ENCODE measurements at regions not wholly inside any gene's neighbourhood (a gene's known extent, or its start where the extent isn't known, plus 50 kb on each side); places are given as distances from the start of the nearest gene placed in this dataset.

GRCh38 chr2:226151157-226151556 lies 648.5 kb downstream of the IRS1 start:
- Histone ChIP-seq H3K4me3 (ENCODE audit: low read depth in 1 of 2, low read length in 2 of 2) (no peak overlapping the region), H3K9ac (ENCODE audit: low read depth, low read length) (no peak overlapping the region), H3K79me2 (ENCODE audit: insufficient read depth, low read length) (no peaks in the 10 kb centered on the region), H3K4me2 (ENCODE audit: insufficient read depth, low read length) (no peak overlapping the region), H4K20me1 (ENCODE audit: insufficient read depth, low read length) (no peaks in the 10 kb centered on the region), H3K9me3 (ENCODE audit: insufficient read depth, low read length, severe bottlenecking) (no peaks in the 10 kb centered on the region), H3K27ac (ENCODE audit: low read length) (no peak overlapping the region), H3K36me3 (ENCODE audit: insufficient read depth, low read length) (no peaks in the 10 kb centered on the region), H3K27me3 (ENCODE audit: insufficient read depth, low read length, poor library complexity) (no peaks in the 10 kb centered on the region), H3K4me1 (ENCODE audit: insufficient read depth, low read length) (no peaks in the 10 kb centered on the region), H2AFZ (ENCODE audit: low read depth, low read length) (no peak overlapping the region)
- DNase-seq (no peak), ATAC-seq (ENCODE audit: insufficient read depth, low read depth) (no peak)
- TF ChIP-seq EZH2 (IDR thresholded peaks at IDR 0.05; ENCODE audit: borderline replicate concordance, low read depth, low read length, severe bottlenecking) (no peak), CTCF (IDR thresholded peaks at IDR 0.05; ENCODE audit: borderline replicate concordance, extremely low read depth, low read length, poor library complexity, severe bottlenecking) (no peak)

GRCh38 chr2:226143091-226143490 lies 656.5 kb downstream of the IRS1 start:
- Histone ChIP-seq H4K20me1 (ENCODE audit: insufficient read depth, low read length) (no peaks in the 10 kb centered on the region), H3K36me3 (ENCODE audit: insufficient read depth, low read length) (no peaks in the 10 kb centered on the region), H2AFZ (ENCODE audit: low read depth, low read length) (no peak overlapping the region), H3K4me3 (ENCODE audit: low read depth in 1 of 2, low read length in 2 of 2) (no peak overlapping the region), H3K9me3 (ENCODE audit: insufficient read depth, low read length, severe bottlenecking) (no peaks in the 10 kb centered on the region), H3K4me1 (ENCODE audit: insufficient read depth, low read length) (no peaks in the 10 kb centered on the region), H3K27ac (ENCODE audit: low read length) (no peak overlapping the region), H3K4me2 (ENCODE audit: insufficient read depth, low read length) (no peak overlapping the region), H3K9ac (ENCODE audit: low read depth, low read length) (no peak overlapping the region), H3K79me2 (ENCODE audit: insufficient read depth, low read length) (no peaks in the 10 kb centered on the region), H3K27me3 (ENCODE audit: insufficient read depth, low read length, poor library complexity) (no peaks in the 10 kb centered on the region)
- no peak for ATAC-seq (ENCODE audit: insufficient read depth, low read depth)
- no peak for TF ChIP-seq EZH2 (IDR thresholded peaks at IDR 0.05; ENCODE audit: borderline replicate concordance, low read depth, low read length, severe bottlenecking)
- no peak for TF ChIP-seq CTCF (IDR thresholded peaks at IDR 0.05; ENCODE audit: borderline replicate concordance, extremely low read depth, low read length, poor library complexity, severe bottlenecking)
- no peak for DNase-seq

- H2AFZ ChIP-seq (ENCODE audit: low read depth, low read length): no peak overlapping the region
- no peaks in the 10 kb centered on the region for H3K79me2 ChIP-seq (ENCODE audit: insufficient read depth, low read length)
- DNase-seq: no peak
- H3K36me3 ChIP-seq (ENCODE audit: insufficient read depth, low read length): no peaks in the 10 kb centered on the region
- no peak overlapping the region for H3K27ac ChIP-seq (ENCODE audit: low read length)
- no peaks in the 10 kb centered on the region for H3K9me3 ChIP-seq (ENCODE audit: insufficient read depth, low read length, severe bottlenecking)
- ATAC-seq (ENCODE audit: insufficient read depth, low read depth): no peak
- H4K20me1 ChIP-seq (ENCODE audit: insufficient read depth, low read length): no peaks in the 10 kb centered on the region
- H3K4me3 ChIP-seq (ENCODE audit: low read depth in 1 of 2, low read length in 2 of 2): no peak overlapping the region
- TF ChIP-seq CTCF (IDR thresholded peaks at IDR 0.05; ENCODE audit: borderline replicate concordance, extremely low read depth, low read length, poor library complexity, severe bottlenecking) (no peak), EZH2 (IDR thresholded peaks at IDR 0.05; ENCODE audit: borderline replicate concordance, low read depth, low read length, severe bottlenecking) (no peak)
- no peak overlapping the region for H3K4me2 ChIP-seq (ENCODE audit: insufficient read depth, low read length)
- no peak overlapping the region for H3K9ac ChIP-seq (ENCODE audit: low read depth, low read length)
- H3K27me3 ChIP-seq (ENCODE audit: insufficient read depth, low read length, poor library complexity): no peaks in the 10 kb centered on the region
- no peaks in the 10 kb centered on the region for H3K4me1 ChIP-seq (ENCODE audit: insufficient read depth, low read length)
Observed at GRCh38 chr2:226142463-226142862, 657.2 kb downstream of the IRS1 start.

DNA sequence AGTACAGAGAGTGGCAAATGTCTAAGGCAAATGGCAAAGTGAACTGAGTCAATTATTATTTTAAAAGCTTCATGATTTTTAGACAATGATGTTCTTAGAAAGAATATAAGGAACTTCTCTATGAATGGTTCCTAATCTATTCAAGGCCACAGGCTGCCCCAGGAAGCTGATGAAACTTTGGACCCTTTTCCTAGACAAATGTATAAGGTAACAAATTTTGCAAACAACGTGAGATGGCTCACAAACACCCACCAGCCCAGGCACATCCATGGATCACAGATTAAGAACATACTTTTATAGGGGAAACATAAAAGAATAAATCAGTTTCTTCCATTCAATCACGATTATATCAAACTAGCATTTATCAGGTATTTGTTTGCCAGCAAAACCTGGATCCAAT lies 659.0 kb downstream of the IRS1 start:
- no peaks in the 10 kb centered on the region for H4K20me1 ChIP-seq (ENCODE audit: insufficient read depth, low read length)
- no peaks in the 10 kb centered on the region for H3K36me3 ChIP-seq (ENCODE audit: insufficient read depth, low read length)
- ATAC-seq (ENCODE audit: insufficient read depth, low read depth) (no peak), DNase-seq (no peak)
- H3K27me3 ChIP-seq (ENCODE audit: insufficient read depth, low read length, poor library complexity): no peaks in the 10 kb centered on the region
- H3K4me1 ChIP-seq (ENCODE audit: insufficient read depth, low read length): no peaks in the 10 kb centered on the region
- H3K9ac ChIP-seq (ENCODE audit: low read depth, low read length): no peak overlapping the region
- no peak overlapping the region for H2AFZ ChIP-seq (ENCODE audit: low read depth, low read length)
- no peaks in the 10 kb centered on the region for H3K9me3 ChIP-seq (ENCODE audit: insufficient read depth, low read length, severe bottlenecking)
- H3K27ac ChIP-seq (ENCODE audit: low read length): no peak overlapping the region
- no peak overlapping the region for H3K4me3 ChIP-seq (ENCODE audit: low read depth in 1 of 2, low read length in 2 of 2)
- H3K79me2 ChIP-seq (ENCODE audit: insufficient read depth, low read length): no peaks in the 10 kb centered on the region
- TF ChIP-seq EZH2 (IDR thresholded peaks at IDR 0.05; ENCODE audit: borderline replicate concordance, low read depth, low read length, severe bottlenecking) (no peak), CTCF (IDR thresholded peaks at IDR 0.05; ENCODE audit: borderline replicate concordance, extremely low read depth, low read length, poor library complexity, severe bottlenecking) (no peak)
- H3K4me2 ChIP-seq (ENCODE audit: insufficient read depth, low read length): no peak overlapping the region
